Lung (tissue), 11 donors: ENCODE measurements at regions not wholly inside any gene's neighbourhood (a gene's known extent, or its start where the extent isn't known, plus 50 kb on each side); places are given as distances from the start of the nearest gene placed in this dataset.

Experiments
- ATAC-seq: fragments of 200-7000 bp; cut with Tn5 transposase; one replicate; pipeline ENCODE4 v1.9.1; 2020; ENCODE audit warnings: moderate number of reproducible peaks; ENCODE audit not compliant: insufficient read depth, low FRiP score
- DNase-seq, 3 donors: peaks; one replicate each; pipeline ENCODE4 v3.0.0-alpha.2; 2013 to 2017
- H3K27ac ChIP-seq, 2 donors: one replicate each; pipeline ENCODE4 v1.5.1; 2013; ENCODE audit warnings: mild to moderate bottlenecking in 2 of 2, moderate library complexity in 2 of 2, control low read depth in 1 of 2, inconsistent platforms in 1 of 2, low read depth in 1 of 2, low read length in 1 of 2
- H3K27me3 ChIP-seq, 3 donors: one replicate each; pipeline ENCODE4 v1.5.1; 2013; ENCODE audit warnings: low read length in 2 of 3; ENCODE audit not compliant: control insufficient read depth in 3 of 3, insufficient read depth in 3 of 3
- H3K36me3 ChIP-seq, 4 donors: one replicate each; pipeline ENCODE4 v1.5.1; 2013; ENCODE audit warnings: low read length in 4 of 4, mild to moderate bottlenecking in 1 of 4, moderate library complexity in 1 of 4; ENCODE audit not compliant: control insufficient read depth in 4 of 4, insufficient read depth in 4 of 4
- H3K4me1 ChIP-seq, 5 donors: one replicate each; pipeline ENCODE4 v1.5.1; 2013; ENCODE audit warnings: low read length in 5 of 5, mild to moderate bottlenecking in 2 of 5, moderate library complexity in 1 of 5; ENCODE audit not compliant: control insufficient read depth in 5 of 5, insufficient read depth in 5 of 5
- H3K4me3 ChIP-seq: one replicate; pipeline ENCODE4 v1.5.1; 2013; ENCODE audit warnings: mild to moderate bottlenecking, control low read depth, moderate library complexity
- H3K9ac ChIP-seq, 2 donors: one replicate each; pipeline ENCODE4 v1.5.1; 2013; ENCODE audit warnings: low read length in 2 of 2, control low read depth in 1 of 2; ENCODE audit not compliant: insufficient read depth in 1 of 2
- H3K9me3 ChIP-seq, 4 donors: one replicate each; pipeline ENCODE4 v1.5.1; 2013; ENCODE audit warnings: low read length in 3 of 4, mild to moderate bottlenecking in 1 of 4, moderate library complexity in 1 of 4; ENCODE audit not compliant: control insufficient read depth in 4 of 4, insufficient read depth in 3 of 4
- CTCF ChIP-seq: IDR thresholded peaks from 2 replicates; pipeline ENCODE4 v1.5.1; 2012; ENCODE audit warnings: mild to moderate bottlenecking; ENCODE audit errors: control extremely low read depth, extremely low read depth
- WGBS, 2 donors: extraction: QIAGEN DNeasy Blood & Tissue Kit; methylation state at CpG; one replicate each; pipeline ENCODE4 v1.1.7; 2013; 5-methylcytosine and 5-hydroxymethylcytosine counted together
- donor health status: control.
- donor health status: control.
- donor health status: Bipolar disorder and iron deficiency.
- donor health status: healthy.
- donor health status: DM: yes; HTN: yes; CAD: no.

GRCh38 chr2:118665784-118666529 lies 181.5 kb downstream of the EN1 start:
- no peak overlapping the region for H3K9ac ChIP-seq
- no peak overlapping the region for H3K4me3 ChIP-seq
- H3K27me3 ChIP-seq: no peaks in the 10 kb centered on the region
- DNase-seq (no peak), ATAC-seq (no peak)
- H3K36me3 ChIP-seq: no peaks in the 10 kb centered on the region
- WGBS, 2 donors: 71 to 73% methylated on average over 4 of the region's 4 CpGs
- no peak for TF ChIP-seq CTCF
- H3K4me1 ChIP-seq: peaks cover 0 to 18% (median 0%) of the 10 kb centered on the region in 5 donors
- H3K27ac ChIP-seq: no peak overlapping the region
- peaks cover 0 to 2% (median 0%) of the 10 kb centered on the region in 4 donors for H3K9me3 ChIP-seq

- Histone ChIP-seq H3K4me3 (no peak overlapping the region), H3K9me3 (peaks cover 0 to 2% (median 0%) of the 10 kb centered on the region in 4 donors), H3K27ac (no peak overlapping the region), H3K4me1 (no peaks in the 10 kb centered on the region), H3K27me3 (no peaks in the 10 kb centered on the region), H3K9ac (no peak overlapping the region), H3K36me3 (no peaks in the 10 kb centered on the region)
- ATAC-seq (no peak), DNase-seq (no peak)
- no peak for TF ChIP-seq CTCF
- 90 to 91% methylated on average over 2 of the region's 2 CpGs for WGBS, 2 donors
Observed at GRCh38 chr2:118661179-118661578, 186.3 kb downstream of the EN1 start.

GRCh38 chr2:118658596-118659198 lies 188.8 kb downstream of the EN1 start:
- no peak for DNase-seq
- Histone ChIP-seq H3K4me1 (no peaks in the 10 kb centered on the region), H3K9me3 (peaks cover 0 to 2% (median 0%) of the 10 kb centered on the region in 4 donors), H3K27me3 (no peaks in the 10 kb centered on the region), H3K9ac (no peak overlapping the region), H3K36me3 (no peaks in the 10 kb centered on the region), H3K27ac (no peak overlapping the region), H3K4me3 (no peak overlapping the region)
- no peak for ATAC-seq
- WGBS, 2 donors: 86 to 89% methylated on average over 3 of the region's 3 CpGs
- no peak for TF ChIP-seq CTCF
